Lower leg skin (tissue), 4 donors: ENCODE measurements at regions not wholly inside any gene's neighbourhood (a gene's known extent, or its start where the extent isn't known, plus 50 kb on each side); places are given as distances from the start of the nearest gene placed in this dataset.
"Not testable (repeated sequence)": the region's sequence is repeated elsewhere in the genome, so short reads cannot be mapped to it uniquely, and the experiment has no call there.

Source experiments
- DNase-seq, 2 donors: peaks; one replicate each; pipeline ENCODE4 v3.0.0-alpha.2; 2019; ENCODE audit warnings: low spot score in 2 of 2
- H3K4me3 ChIP-seq: fragments of 200-600 bp; sonication (generic); 2 replicates; pipeline ENCODE4 v1.5.1; 2017; ENCODE audit warnings: mild to moderate bottlenecking, low read depth; ENCODE audit not compliant: poor library complexity, severe bottlenecking
- CTCF ChIP-seq, 3 donors: fragments of 450-650 bp; IDR thresholded peaks; one replicate each; pipeline ENCODE4 v1.5.1; 2016; ENCODE audit warnings: antibody characterized with exemption in 3 of 3, mild to moderate bottlenecking in 3 of 3, moderate library complexity in 2 of 3
- POLR2A ChIP-seq, 2 donors: fragments of 450-650 bp; IDR thresholded peaks; one replicate each; pipeline ENCODE4 v1.6.1; 2016 to 2017; ENCODE audit warnings: antibody characterized with exemption in 2 of 2, mild to moderate bottlenecking in 1 of 2, moderate library complexity in 1 of 2
- WGBS, 2 donors: methylation state at CpG; one replicate each; pipeline ENCODE4 v1.1.5; 2018; 5-methylcytosine and 5-hydroxymethylcytosine counted together
- intact Hi-C: fragments of 100-400 bp; cut with DNase I; formaldehyde crosslinking; loops from one replicate; pipeline ENCODE4 v1.15.0; 2023; ENCODE audit warnings: low total_unique reads

- intact Hi-C loops, result no loop called here
- no peak overlapping the region for H3K4me3 ChIP-seq
- DNase-seq, result no peak
- TF ChIP-seq POLR2A (IDR thresholded peaks at IDR 0.05) (no peak), CTCF (IDR thresholded peaks at IDR 0.05) (no peak)
- 83 to 87% methylated on average over 3 of the region's 3 CpGs for WGBS, 2 donors
Measured at GRCh38 chr1:83130886-83131691, 867.8 kb downstream of the TTLL7 start.

GRCh38 chr1:83129107-83129506 lies 869.8 kb downstream of the TTLL7 start:
- DNase-seq, result no peak
- intact Hi-C loops, result no loop called here

GRCh38 chr1:83125456-83125855 lies 873.5 kb downstream of the TTLL7 start:
- no peak for TF ChIP-seq POLR2A (IDR thresholded peaks at IDR 0.05)
- TF ChIP-seq CTCF (IDR thresholded peaks at IDR 0.05), result no peak
- WGBS, 2 donors, result 83 to 95% methylated on average over 2 of the region's 2 CpGs
- no peak for DNase-seq
- intact Hi-C loops, result no loop called here
- H3K4me3 ChIP-seq, result no peak overlapping the region

More at GRCh38 chr1:83129107-83129506, 869.8 kb downstream of the TTLL7 start:
- H3K4me3 ChIP-seq, result no peak overlapping the region
- 95 to 96% methylated on average over 3 of the region's 3 CpGs for WGBS, 2 donors
- TF ChIP-seq CTCF (IDR thresholded peaks at IDR 0.05), result no peak
- no peak for TF ChIP-seq POLR2A (IDR thresholded peaks at IDR 0.05)

- 96 to 97% methylated on average over 3 of the region's 3 CpGs for WGBS, 2 donors
- TF ChIP-seq CTCF (IDR thresholded peaks at IDR 0.05) (no peak), POLR2A (IDR thresholded peaks at IDR 0.05) (no peak)
- intact Hi-C loops, result no loop called here
- H3K4me3 ChIP-seq, result no peak overlapping the region
- no peak for DNase-seq
Measured at GRCh38 chr1:83123019-83123418, 875.9 kb downstream of the TTLL7 start.

GRCh38 chr1:83118472-83118871 lies 880.5 kb downstream of the TTLL7 start:
- 97 to 99% methylated on average over 4 of the region's 4 CpGs for WGBS, 2 donors
- no peak for DNase-seq
- no peak overlapping the region for H3K4me3 ChIP-seq
- TF ChIP-seq POLR2A (IDR thresholded peaks at IDR 0.05) (no peak), CTCF (IDR thresholded peaks at IDR 0.05) (no peak)
- intact Hi-C loops, result no loop called here

GRCh38 chr1:83117030-83117429 lies 881.9 kb downstream of the TTLL7 start:
- intact Hi-C loops, H3K4me3 ChIP-seq, DNase-seq: not testable (repeated sequence)
- 97% methylated on average over 4 of the region's 4 CpGs for WGBS, 2 donors
